Ovary (tissue), 7 donors: ENCODE measurements at regions not wholly inside any gene's neighbourhood (a gene's known extent, or its start where the extent isn't known, plus 50 kb on each side); places are given as distances from the start of the nearest gene placed in this dataset.

Source experiments
- DNase-seq, 5 donors: peaks; one replicate each; pipeline ENCODE4 v3.0.0-alpha.2; 2019 to 2020
- H3K27ac ChIP-seq, 2 donors: fragments of 200-600 bp; one replicate each; pipeline versions ENCODE4 v1.5.1 to v1.8.0; 2019 to 2022
- H3K27me3 ChIP-seq: fragments of 200-600 bp; one replicate; pipeline ENCODE4 v1.8.0; 2022
- H3K36me3 ChIP-seq: fragments of 200-600 bp; sonication (generic); one replicate; pipeline ENCODE4 v1.5.1; 2019
- H3K4me1 ChIP-seq: one replicate; pipeline ENCODE4 v1.8.1; 2013; ENCODE audit warnings: mild to moderate bottlenecking, moderate library complexity; ENCODE audit not compliant: insufficient read depth
- H3K4me3 ChIP-seq: fragments of 200-600 bp; sonication (generic); one replicate; pipeline ENCODE4 v1.5.1; 2017
- H3K9me3 ChIP-seq, 2 donors: fragments of 200-600 bp in 1 of 2; sonication (generic) in 1 of 2; one replicate each; pipeline versions ENCODE4 v1.5.1 to v1.8.1; 2013 to 2019; ENCODE audit warnings: mild to moderate bottlenecking in 1 of 2, moderate library complexity in 1 of 2
- CTCF ChIP-seq, 3 donors: fragments of 450-650 bp in 2 of 3; fragments of 200-600 bp in 1 of 3; IDR thresholded peaks; one replicate each; pipeline versions ENCODE4 v1.5.1 to v1.8.0; 2016 to 2022; ENCODE audit warnings: antibody characterized with exemption in 3 of 3, mild to moderate bottlenecking in 1 of 3
- EP300 ChIP-seq: sonication (generic); formaldehyde crosslinking; IDR thresholded peaks from one replicate; pipeline ENCODE4 v1.6.1; 2017; ENCODE audit warnings: antibody characterized with exemption
- POLR2A ChIP-seq: fragments of 450-650 bp; IDR thresholded peaks from one replicate; pipeline ENCODE4 v1.6.1; 2017; ENCODE audit warnings: antibody characterized with exemption, mild to moderate bottlenecking, moderate library complexity
- WGBS, 3 donors: extraction: QIAGEN DNeasy Blood & Tissue Kit in 1 of 3; methylation state at CpG; one replicate each; pipeline versions ENCODE4 v1.1.5 to v1.1.7; 2013 to 2017; 5-methylcytosine and 5-hydroxymethylcytosine counted together
- intact Hi-C, 4 donors: fragments of 100-400 bp; cut with DNase I; formaldehyde crosslinking; loops; one replicate each; pipeline versions ENCODE4 v1.11.0 to v1.15.1; 2022 to 2023
- donor health status: DM: no; HTN: no; CAD: no; lungs with moderate emphysema.
- donor health status: DM: no; HTN: no; CAD: no.
- donor health status: Bipolar disorder and iron deficiency.
- donor health status: DM: no; HTN: no; CAD: no.
- donor health status: DM: yes; HTN: yes; CAD: no.

DNA sequence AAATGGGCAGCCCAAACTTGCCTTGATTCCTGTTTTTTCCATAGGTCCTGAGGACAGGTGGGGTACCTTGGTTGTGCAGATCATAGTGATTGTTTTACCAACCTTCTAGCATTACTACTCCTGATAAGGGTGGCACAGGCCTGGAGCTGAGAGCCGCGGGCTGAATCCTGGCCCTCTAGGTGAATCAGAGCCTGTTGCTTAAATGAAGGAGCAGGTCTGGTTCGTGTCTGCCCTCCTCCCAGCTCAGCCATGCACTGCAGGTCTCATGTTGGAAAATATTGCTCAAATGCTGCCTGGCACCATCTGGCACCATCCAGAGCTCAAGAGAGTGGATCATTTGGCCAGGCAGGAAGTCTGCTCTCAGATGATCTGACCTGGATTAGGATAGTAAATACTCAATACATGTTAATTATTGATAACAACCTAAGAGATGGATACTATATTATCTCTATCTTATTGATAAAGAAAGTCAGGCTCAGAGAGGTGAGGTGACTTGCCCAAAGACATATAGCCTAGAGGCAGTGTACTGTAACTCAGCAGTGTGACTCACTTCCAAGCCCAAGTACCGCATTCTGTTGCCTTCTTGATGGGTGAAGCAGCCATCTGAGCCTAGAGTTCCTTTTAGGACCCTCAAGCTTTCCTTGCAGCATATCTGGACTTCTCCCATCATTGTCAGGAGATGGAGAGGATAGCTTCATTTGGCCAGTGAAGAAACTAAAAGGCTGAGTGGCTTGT lies 104.3 kb upstream of the PITX1 start:
- no peaks in the 10 kb centered on the region for H3K4me1 ChIP-seq
- intact Hi-C loops, result no loop called here
- H3K9me3 ChIP-seq, result no peaks in the 10 kb centered on the region
- H3K4me3 ChIP-seq, result no peak overlapping the region
- no peak for TF ChIP-seq EP300
- no peak for TF ChIP-seq CTCF (IDR thresholded peaks at IDR 0.05)
- no peak for TF ChIP-seq POLR2A
- 86 to 93% (median 87%) methylated on average over 4 of the region's 4 CpGs for WGBS, 3 donors
- no peak overlapping the region for H3K27ac ChIP-seq
- no peaks in the 10 kb centered on the region for H3K36me3 ChIP-seq
- H3K27me3 ChIP-seq, result no peaks in the 10 kb centered on the region
- DNase-seq, result no peak

DNA sequence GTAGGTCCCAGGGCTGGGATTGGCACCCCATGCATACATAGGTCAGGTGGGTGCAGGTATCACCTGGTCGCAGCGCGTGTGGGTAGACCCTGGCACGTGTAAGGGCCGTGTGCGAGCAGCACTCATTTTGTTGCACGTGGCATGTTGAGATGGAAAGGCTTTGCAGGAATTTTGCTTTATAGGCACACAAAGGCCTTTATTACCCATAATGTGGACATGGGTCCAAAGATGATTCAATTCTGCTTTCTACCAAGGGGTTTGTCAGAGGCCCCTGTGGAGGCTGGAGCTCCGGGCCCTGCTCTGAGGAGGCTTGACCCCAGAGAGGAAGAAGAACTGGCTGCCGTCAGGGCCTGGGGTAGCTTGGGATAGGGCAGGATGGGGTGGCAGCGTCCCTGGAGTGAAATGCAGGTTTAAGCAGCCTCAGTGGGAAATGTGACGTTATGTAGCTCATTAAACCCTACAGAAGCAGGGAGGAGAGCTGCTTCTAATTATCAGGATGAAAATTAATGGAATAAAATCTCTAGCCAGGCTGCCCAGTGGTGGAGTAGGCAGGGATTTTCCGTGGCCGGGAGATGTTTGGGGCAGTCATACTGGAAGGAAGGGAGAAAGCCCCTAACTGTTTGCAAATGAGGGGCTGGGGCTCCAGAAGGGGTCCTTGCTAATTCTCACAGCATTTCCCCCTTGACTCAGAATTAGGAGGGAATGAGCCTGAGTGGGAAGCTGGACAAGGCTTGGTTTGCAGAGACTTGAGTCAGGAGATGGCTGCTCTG lies 103.3 kb upstream of the PITX1 start:
- WGBS, 3 donors, result 84 to 88% (median 85%) methylated on average over 13 of the region's 13 CpGs
- no peak overlapping the region for H3K4me3 ChIP-seq
- no peak for DNase-seq
- intact Hi-C loops, result no loop called here
- H3K27ac ChIP-seq, result no peak overlapping the region
- no peak for TF ChIP-seq CTCF (IDR thresholded peaks at IDR 0.05)
- no peak for TF ChIP-seq EP300
- TF ChIP-seq POLR2A, result no peak
- no peaks in the 10 kb centered on the region for H3K36me3 ChIP-seq
- H3K9me3 ChIP-seq, result no peaks in the 10 kb centered on the region
- H3K4me1 ChIP-seq, result no peaks in the 10 kb centered on the region
- no peaks in the 10 kb centered on the region for H3K27me3 ChIP-seq

- Histone ChIP-seq H3K27me3 (no peaks in the 10 kb centered on the region), H3K4me1 (no peaks in the 10 kb centered on the region), H3K36me3 (no peaks in the 10 kb centered on the region), H3K4me3 (no peak overlapping the region), H3K27ac (no peak overlapping the region), H3K9me3 (no peaks in the 10 kb centered on the region)
- intact Hi-C loops, result no loop called here
- no peak for DNase-seq
- TF ChIP-seq EP300 (no peak), CTCF (IDR thresholded peaks at IDR 0.05) (no peak), POLR2A (no peak)
- WGBS, 3 donors, result 68 to 78% (median 77%) methylated on average over 2 of the region's 2 CpGs
These were observed 102.5 kb upstream of the PITX1 start for GRCh38 chr5:135136546-135136945.

GRCh38 chr5:135135530-135136226 lies 101.7 kb upstream of the PITX1 start:
- H3K36me3 ChIP-seq, result no peaks in the 10 kb centered on the region
- TF ChIP-seq POLR2A (no peak), EP300 (no peak), CTCF (IDR thresholded peaks at IDR 0.05) (no peak)
- H3K4me3 ChIP-seq, result no peak overlapping the region
- intact Hi-C loops, result no loop called here
- 78 to 81% (median 81%) methylated on average over 14 of the region's 14 CpGs for WGBS, 3 donors
- no peaks in the 10 kb centered on the region for H3K9me3 ChIP-seq
- no peaks in the 10 kb centered on the region for H3K27me3 ChIP-seq
- DNase-seq, result no peak
- no peaks in the 10 kb centered on the region for H3K4me1 ChIP-seq
- H3K27ac ChIP-seq, result no peak overlapping the region
